H1 (cell line): ENCODE measurements at regions not wholly inside any gene's neighbourhood (a gene's known extent, or its start where the extent isn't known, plus 50 kb on each side); places are given as distances from the start of the nearest gene placed in this dataset.

ENCODE experiments used
- EGR1 ChIP-seq: IDR thresholded peaks from 2 replicates; pipeline ENCODE4 v1.6.1; 2011; ENCODE audit warnings: low read depth, low read length, borderline replicate concordance
- HDAC2 ChIP-seq, 2 experiments: fragments of 300-600 bp in 1 of 2; sonication (generic) in 1 of 2; IDR thresholded peaks; 2 replicates each; pipeline ENCODE4 v1.6.1; 2011 to 2012; ENCODE audit warnings: low read depth in 2 of 2, low read length in 2 of 2, mild to moderate bottlenecking in 2 of 2, moderate library complexity in 2 of 2, borderline replicate concordance in 1 of 2, inconsistent platforms in 1 of 2

- TF ChIP-seq EGR1 (no peak), HDAC2 (IDR thresholded peaks at IDR 0.05; ENCODE audit: borderline replicate concordance in 1 of 2, low read depth in 2 of 2, low read length in 2 of 2) (no peak)
Measured at GRCh38 chr5:160960592-160960991, 108.6 kb upstream of the ATP10B start (continued).
